Activated naive CD8-positive, alpha-beta T cell (primary cell): ENCODE measurements at regions not wholly inside any gene's neighbourhood (a gene's known extent, or its start where the extent isn't known, plus 50 kb on each side); places are given as distances from the start of the nearest gene placed in this dataset.

Experiments used
- H3K27ac Mint-ChIP-seq: one replicate; pipeline ENCODE4 v1.8.0; 2021; ENCODE audit warnings: mixed read lengths
- H3K27me3 Mint-ChIP-seq: one replicate; pipeline ENCODE4 v1.8.0; 2021; ENCODE audit warnings: mixed read lengths
- H3K36me3 Mint-ChIP-seq: one replicate; pipeline ENCODE4 v1.8.0; 2021; ENCODE audit warnings: mixed read lengths
- H3K4me1 Mint-ChIP-seq: one replicate; pipeline ENCODE4 v1.8.0; 2021; ENCODE audit warnings: low read depth, mixed read lengths
- H3K4me3 Mint-ChIP-seq: one replicate; pipeline ENCODE4 v1.8.0; 2021; ENCODE audit warnings: mild to moderate bottlenecking, mixed read lengths
- H3K9me3 Mint-ChIP-seq: one replicate; pipeline ENCODE4 v1.8.0; 2021; ENCODE audit warnings: low read depth, mixed read lengths

DNA sequence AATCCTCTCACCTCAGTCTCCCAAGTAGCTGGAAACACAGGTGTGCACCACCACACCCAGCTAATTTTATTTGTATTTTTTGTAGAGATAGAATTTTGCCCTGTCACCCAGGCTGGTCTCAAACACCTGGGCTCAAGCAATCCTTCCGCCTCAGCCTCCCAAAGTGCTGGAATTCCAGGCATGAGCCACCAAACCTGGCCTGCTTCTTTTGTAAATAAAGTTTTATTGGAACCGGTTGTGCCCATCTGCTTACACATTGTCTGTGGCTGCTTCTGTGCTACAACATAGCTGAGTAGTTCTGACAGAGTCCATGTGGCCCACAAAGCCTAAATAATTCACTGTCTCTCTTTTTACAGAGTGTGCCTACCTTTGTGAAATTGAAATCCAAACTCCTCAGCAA, 109.7 kb upstream of the NRSN1 start:
- peaks cover 2% of the 10 kb centered on the region for H3K27me3 Mint-ChIP-seq
- no peak overlapping the region for H3K4me3 Mint-ChIP-seq
- no peak overlapping the region for H3K27ac Mint-ChIP-seq
- no peaks in the 10 kb centered on the region for H3K36me3 Mint-ChIP-seq
- peaks cover 8% of the 10 kb centered on the region for H3K9me3 Mint-ChIP-seq
- H3K4me1 Mint-ChIP-seq, result no peaks in the 10 kb centered on the region

- Mint-ChIP-seq H3K4me1 (no peaks in the 10 kb centered on the region), H3K36me3 (no peaks in the 10 kb centered on the region), H3K9me3 (peaks cover 8% of the 10 kb centered on the region), H3K4me3 (no peak overlapping the region), H3K27ac (no peak overlapping the region), H3K27me3 (peaks cover 2% of the 10 kb centered on the region)
Measured at GRCh38 chr6:24016857-24017256, 109.2 kb upstream of the NRSN1 start.

DNA sequence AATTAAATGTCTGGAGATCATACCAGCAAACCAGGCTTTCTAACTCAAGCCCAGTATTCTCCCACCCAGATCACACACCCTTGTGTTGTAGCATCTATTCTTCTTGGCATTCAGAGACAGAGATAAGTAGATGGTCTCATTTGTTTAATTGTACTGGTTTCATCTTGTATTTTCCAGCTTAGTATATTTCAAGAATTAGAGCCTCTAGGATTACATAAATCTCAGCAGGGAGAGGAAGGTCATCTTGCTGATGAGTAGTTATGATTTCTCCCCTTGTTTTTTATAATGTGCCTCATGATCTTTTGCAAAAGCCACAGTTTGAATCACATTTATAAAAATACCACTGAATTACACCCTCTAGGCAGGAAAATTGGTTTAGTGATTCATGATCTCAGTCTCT, 106.6 kb upstream of the NRSN1 start:
- no peaks in the 10 kb centered on the region for H3K9me3 Mint-ChIP-seq
- H3K27ac Mint-ChIP-seq, result no peak overlapping the region
- no peak overlapping the region for H3K4me3 Mint-ChIP-seq
- peaks cover 4% of the 10 kb centered on the region for H3K27me3 Mint-ChIP-seq
- no peaks in the 10 kb centered on the region for H3K36me3 Mint-ChIP-seq
- no peaks in the 10 kb centered on the region for H3K4me1 Mint-ChIP-seq

- Mint-ChIP-seq H3K9me3 (no peaks in the 10 kb centered on the region), H3K4me3 (no peak overlapping the region), H3K36me3 (no peaks in the 10 kb centered on the region)
Measured at GRCh38 chr6:24019830-24020229, 106.2 kb upstream of the NRSN1 start.

DNA sequence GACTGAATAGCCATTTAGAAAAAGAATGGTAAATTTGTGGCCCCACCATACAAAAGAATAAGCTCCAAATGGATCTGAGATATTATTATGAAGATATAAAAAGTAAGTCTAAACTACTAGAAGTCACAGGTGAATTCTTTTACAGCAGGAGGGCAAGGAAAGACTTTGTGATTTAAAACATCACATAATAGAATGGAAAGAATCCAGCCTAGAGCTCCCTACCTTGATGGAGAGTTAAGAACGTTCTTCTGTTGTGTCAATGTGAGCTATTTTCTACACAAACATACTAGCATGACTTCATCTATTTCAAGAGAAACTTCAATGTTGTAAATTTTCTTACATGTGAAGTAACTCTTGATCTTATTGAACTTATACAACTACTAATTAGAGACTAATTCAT, 100.0 kb upstream of the NRSN1 start:
- Mint-ChIP-seq H3K4me1 (no peaks in the 10 kb centered on the region), H3K27me3 (peaks cover 4% of the 10 kb centered on the region), H3K4me3 (no peak overlapping the region), H3K27ac (no peak overlapping the region), H3K36me3 (no peaks in the 10 kb centered on the region), H3K9me3 (peaks cover 11% of the 10 kb centered on the region)

More at GRCh38 chr6:24019830-24020229, 106.2 kb upstream of the NRSN1 start:
- no peak overlapping the region for H3K27ac Mint-ChIP-seq
- H3K27me3 Mint-ChIP-seq, result peaks cover 4% of the 10 kb centered on the region
- no peaks in the 10 kb centered on the region for H3K4me1 Mint-ChIP-seq

GRCh38 chr6:24031496-24031895, 94.5 kb upstream of the NRSN1 start:
- Mint-ChIP-seq H3K4me3 (no peak overlapping the region), H3K27ac (no peak overlapping the region), H3K4me1 (no peaks in the 10 kb centered on the region), H3K27me3 (no peaks in the 10 kb centered on the region), H3K9me3 (peaks cover 20% of the 10 kb centered on the region), H3K36me3 (no peaks in the 10 kb centered on the region)

- Mint-ChIP-seq H3K27ac (no peak overlapping the region), H3K4me3 (no peak overlapping the region), H3K4me1 (no peaks in the 10 kb centered on the region), H3K9me3 (peaks cover 22% of the 10 kb centered on the region), H3K27me3 (no peaks in the 10 kb centered on the region), H3K36me3 (no peaks in the 10 kb centered on the region)
Measured at GRCh38 chr6:24032896-24033688, 92.9 kb upstream of the NRSN1 start.

DNA sequence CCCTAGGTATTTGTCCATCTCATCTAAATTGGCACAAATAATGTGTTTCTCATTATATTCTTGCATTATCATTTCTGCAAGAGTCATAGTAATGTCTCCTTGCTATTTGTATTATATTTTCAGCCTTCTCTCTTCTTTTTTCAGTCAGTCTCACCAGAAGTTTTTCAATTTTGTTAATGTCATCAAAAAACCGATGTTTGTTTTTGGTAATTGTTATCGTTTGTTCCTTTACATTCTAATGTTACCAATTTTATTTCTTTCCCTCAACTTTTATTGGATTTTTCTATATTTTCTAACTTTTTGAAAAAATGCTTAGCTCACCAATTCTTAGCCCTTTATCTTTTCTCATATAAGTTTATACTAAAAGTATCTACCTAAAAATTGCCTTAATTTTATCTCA, 82.2 kb upstream of the NRSN1 start:
- no peak overlapping the region for H3K27ac Mint-ChIP-seq
- peaks cover 9% of the 10 kb centered on the region for H3K27me3 Mint-ChIP-seq
- no peak overlapping the region for H3K4me3 Mint-ChIP-seq
- no peaks in the 10 kb centered on the region for H3K4me1 Mint-ChIP-seq
- no peaks in the 10 kb centered on the region for H3K36me3 Mint-ChIP-seq
- H3K9me3 Mint-ChIP-seq, result peaks cover 16% of the 10 kb centered on the region

DNA sequence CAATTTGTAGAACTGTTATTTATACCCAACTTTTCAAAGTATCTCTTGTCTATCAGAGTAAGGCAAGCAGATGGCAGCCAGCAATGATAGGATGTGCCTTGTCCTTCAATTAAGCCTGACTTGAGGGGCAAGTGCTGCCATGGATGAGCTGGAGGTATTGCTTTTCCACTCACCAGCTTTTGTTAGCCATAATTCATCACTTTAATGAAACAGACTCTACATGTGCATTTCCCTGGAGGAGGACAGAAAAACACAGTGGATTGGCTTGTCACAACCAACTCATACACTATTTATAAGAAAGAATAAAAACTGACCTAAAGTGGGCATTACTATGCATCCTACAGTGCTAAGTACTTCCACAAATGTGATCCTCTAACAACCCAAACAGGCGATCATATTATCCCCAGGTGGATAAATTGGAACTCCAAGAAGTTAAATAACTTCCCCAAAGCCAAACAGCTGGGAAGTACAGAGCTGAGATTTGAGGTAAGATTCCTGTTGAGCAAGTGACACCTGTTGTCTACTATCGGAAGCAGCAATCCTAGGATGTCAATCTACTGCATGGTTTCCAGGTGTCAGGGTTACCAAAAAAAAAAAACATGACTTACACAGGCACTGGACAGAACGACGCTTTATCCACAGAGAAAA, 73.9 kb upstream of the NRSN1 start:
- Mint-ChIP-seq H3K9me3 (no peaks in the 10 kb centered on the region), H3K4me3 (no peak overlapping the region), H3K36me3 (no peaks in the 10 kb centered on the region), H3K27me3 (peaks cover 7% of the 10 kb centered on the region), H3K4me1 (no peaks in the 10 kb centered on the region), H3K27ac (no peak overlapping the region)

DNA sequence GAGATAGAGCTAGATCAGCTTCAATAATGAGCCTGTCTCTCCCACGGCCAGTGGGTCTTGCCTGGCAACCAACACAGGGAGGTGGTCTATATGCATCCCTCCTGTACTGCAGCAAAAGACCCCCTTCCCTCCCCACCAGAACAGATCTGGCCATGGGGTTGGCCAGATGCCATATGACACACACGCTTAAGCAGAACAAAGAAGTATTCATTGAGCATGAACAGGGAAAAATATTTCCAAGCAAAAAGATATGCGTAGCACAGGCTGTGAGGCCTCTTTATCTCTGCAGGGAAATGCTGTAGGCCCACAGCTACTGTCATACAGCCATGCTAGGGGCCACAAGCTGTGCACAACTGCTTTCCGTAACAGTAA, 73.4 kb upstream of the NRSN1 start:
- peaks cover 5% of the 10 kb centered on the region for H3K27me3 Mint-ChIP-seq
- no peak overlapping the region for H3K4me3 Mint-ChIP-seq
- no peak overlapping the region for H3K27ac Mint-ChIP-seq
- no peaks in the 10 kb centered on the region for H3K4me1 Mint-ChIP-seq
- no peaks in the 10 kb centered on the region for H3K9me3 Mint-ChIP-seq
- H3K36me3 Mint-ChIP-seq, result no peaks in the 10 kb centered on the region

DNA sequence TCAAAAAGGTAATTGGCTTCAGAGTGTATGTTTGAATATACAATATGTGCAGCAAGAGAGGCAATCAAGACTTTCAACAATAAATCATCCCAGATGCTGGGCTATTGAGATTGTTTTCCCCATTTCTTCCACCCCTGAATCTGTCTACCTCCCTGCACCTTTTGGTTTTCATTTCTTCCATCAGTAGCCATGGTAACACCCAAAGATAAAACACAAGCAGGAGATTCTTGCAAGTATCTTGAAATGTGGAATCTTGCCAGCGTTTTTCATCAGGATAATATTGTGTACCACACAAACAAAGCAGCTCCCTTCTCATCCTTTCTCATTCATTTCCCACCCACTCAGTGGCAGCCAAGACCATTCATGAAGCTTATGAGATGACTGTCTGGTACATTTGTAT, 73.0 kb upstream of the NRSN1 start:
- Mint-ChIP-seq H3K4me3 (no peak overlapping the region), H3K4me1 (no peaks in the 10 kb centered on the region), H3K36me3 (no peaks in the 10 kb centered on the region), H3K27ac (no peak overlapping the region), H3K9me3 (no peaks in the 10 kb centered on the region), H3K27me3 (peaks cover 5% of the 10 kb centered on the region)

- Mint-ChIP-seq H3K4me3 (no peak overlapping the region), H3K27me3 (peaks cover 3% of the 10 kb centered on the region), H3K27ac (no peak overlapping the region), H3K9me3 (no peaks in the 10 kb centered on the region), H3K36me3 (no peaks in the 10 kb centered on the region), H3K4me1 (no peaks in the 10 kb centered on the region)
Measured at GRCh38 chr6:24054388-24054787, 71.6 kb upstream of the NRSN1 start.

DNA sequence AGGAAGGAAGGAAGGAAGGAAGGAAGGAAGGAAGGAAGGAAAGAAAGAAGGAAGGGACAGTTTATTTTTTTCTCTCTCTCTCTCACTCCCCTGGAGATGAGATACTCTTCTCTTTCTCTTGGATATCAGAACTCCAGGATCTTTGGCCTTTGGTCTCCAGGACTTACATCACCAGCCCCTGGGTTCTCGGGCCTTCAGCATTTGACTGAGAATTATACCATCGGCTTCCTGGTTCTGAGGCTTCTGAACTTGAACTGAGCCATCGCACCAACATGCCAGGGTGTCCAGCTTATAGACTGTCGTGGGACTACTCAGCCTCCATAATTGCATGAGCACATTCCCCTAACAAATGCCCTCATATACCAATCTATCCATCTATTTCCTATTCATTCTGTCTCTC, 69.4 kb upstream of the NRSN1 start:
- Mint-ChIP-seq H3K27me3 (peaks cover 4% of the 10 kb centered on the region), H3K4me1 (no peaks in the 10 kb centered on the region), H3K9me3 (no peaks in the 10 kb centered on the region), H3K27ac (no peak overlapping the region), H3K4me3 (no peak overlapping the region), H3K36me3 (no peaks in the 10 kb centered on the region)

DNA sequence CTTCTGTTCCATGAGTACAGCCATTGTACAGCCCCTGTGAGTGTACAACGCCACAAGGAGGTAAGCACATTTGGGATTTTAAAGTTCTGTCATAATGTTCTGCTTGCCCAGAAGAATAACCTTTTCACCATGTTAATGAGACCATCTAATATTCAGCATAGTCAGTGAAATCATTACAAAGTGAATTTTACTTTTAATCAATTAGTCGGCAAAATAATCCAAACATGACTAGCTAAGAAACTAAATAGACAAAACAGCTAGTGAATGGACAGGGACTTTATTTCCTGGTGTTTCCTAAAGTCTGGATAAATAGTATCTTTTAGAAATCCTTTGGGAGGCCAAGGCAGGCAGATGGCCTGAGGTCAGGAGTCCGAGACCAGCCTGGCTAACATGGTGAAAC, 69.0 kb upstream of the NRSN1 start:
- no peak overlapping the region for H3K27ac Mint-ChIP-seq
- peaks cover 5% of the 10 kb centered on the region for H3K27me3 Mint-ChIP-seq
- H3K4me1 Mint-ChIP-seq, result no peaks in the 10 kb centered on the region
- H3K4me3 Mint-ChIP-seq, result no peak overlapping the region
- no peaks in the 10 kb centered on the region for H3K36me3 Mint-ChIP-seq
- H3K9me3 Mint-ChIP-seq, result no peaks in the 10 kb centered on the region

- Mint-ChIP-seq H3K9me3 (no peaks in the 10 kb centered on the region), H3K27ac (no peak overlapping the region), H3K4me1 (no peaks in the 10 kb centered on the region), H3K36me3 (no peaks in the 10 kb centered on the region), H3K4me3 (no peak overlapping the region), H3K27me3 (peaks cover 5% of the 10 kb centered on the region)
Measured at GRCh38 chr6:24060982-24061754, 64.8 kb upstream of the NRSN1 start.
